OCI-LY3 (cell line): ENCODE measurements at regions not wholly inside any gene's neighbourhood (a gene's known extent, or its start where the extent isn't known, plus 50 kb on each side); places are given as distances from the start of the nearest gene placed in this dataset.

Experiments used
- H2AFZ ChIP-seq: fragments of 200-600, 300-600 bp; shearing (Covaris generic); 2 replicates; pipeline ENCODE4 v1.6.0; 2014; ENCODE audit warnings: antibody characterized with exemption, low read depth, low read length
- H3K27ac ChIP-seq: fragments of 200-600, 300-600 bp; sonication (generic); 2 replicates; pipeline ENCODE4 v1.5.1; 2014; ENCODE audit warnings: mild to moderate bottlenecking, low read length, moderate library complexity, mixed read lengths
- H3K27me3 ChIP-seq: fragments of 200-600, 300-600 bp; sonication (generic); 2 replicates; pipeline ENCODE4 v1.6.1; 2014; ENCODE audit warnings: low read depth, low read length, mixed read lengths
- H3K36me3 ChIP-seq: fragments of 200-600, 300-600 bp; sonication (generic); replicated peaks from 2 replicates; pipeline ENCODE3; 2014; ENCODE audit warnings: low read depth, low read length, mixed read lengths
- H3K4me1 ChIP-seq: fragments of 300-600, 200-600 bp; sonication (generic); 2 replicates; pipeline ENCODE4 v1.6.1; 2014; ENCODE audit warnings: low read length, mixed read lengths
- H3K4me2 ChIP-seq: fragments of 200-600, 300-600 bp; sonication (generic); 2 replicates; pipeline ENCODE4 v1.6.1; 2014; ENCODE audit warnings: low read length, mixed read lengths
- H3K4me3 ChIP-seq: fragments of 300-600, 200-600 bp; sonication (generic); 2 replicates; pipeline ENCODE4 v1.5.1; 2014; ENCODE audit warnings: antibody characterized with exemption, mild to moderate bottlenecking, low read length, moderate library complexity
- H3K79me2 ChIP-seq: fragments of 300-600, 200-600 bp; shearing (Covaris generic); 2 replicates; pipeline ENCODE4 v1.6.1; 2014; ENCODE audit warnings: mild to moderate bottlenecking, low read length, mixed read lengths
- H3K9ac ChIP-seq: fragments of 300-600, 200-600 bp; shearing (Covaris generic); 2 replicates; pipeline ENCODE4 v1.6.0; 2014; ENCODE audit warnings: mild to moderate bottlenecking, low read length, moderate library complexity
- H3K9me3 ChIP-seq: fragments of 200-600, 300-600 bp; shearing (Covaris generic); 2 replicates; pipeline ENCODE4 v1.6.1; 2014; ENCODE audit warnings: low read length, mixed read lengths; ENCODE audit not compliant: insufficient read depth
- H4K20me1 ChIP-seq: fragments of 200-600, 300-600 bp; sonication (generic); 2 replicates; pipeline ENCODE4 v1.6.1; 2016; ENCODE audit warnings: low read length, mixed read lengths; ENCODE audit not compliant: insufficient read depth
- EZH2phosphoT487 ChIP-seq: fragments of 200-600 bp; shearing (Covaris generic); IDR thresholded peaks from 2 replicates; pipeline ENCODE4 v1.6.1; 2018; ENCODE audit warnings: antibody characterized with exemption, mixed run types, low read depth
- TF ChIP-seq, protein P1 (sequence below): fragments of 200-600, 300-600 bp; sonication (generic); IDR thresholded peaks from 2 replicates; pipeline ENCODE4 v1.5.1; 2014; ENCODE audit warnings: antibody characterized with exemption, low read length, low read depth

DNA sequence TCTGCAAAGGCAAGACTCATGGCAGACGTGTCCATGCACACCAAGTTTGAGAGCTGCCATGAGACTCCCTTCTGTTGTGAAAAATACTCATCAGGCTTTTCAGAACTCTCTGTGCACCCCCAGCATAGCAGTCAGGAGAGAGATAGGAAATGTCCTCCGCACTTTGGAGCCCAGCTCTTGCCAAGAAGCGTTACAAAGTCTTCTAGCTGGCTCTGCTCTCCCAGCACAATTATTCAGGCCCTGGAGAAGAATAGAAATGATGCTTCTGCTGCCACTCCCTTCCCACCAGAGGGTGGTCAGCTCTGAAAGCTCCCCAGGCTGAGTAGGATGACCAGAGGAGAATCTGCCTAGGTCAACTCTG is 594.4 kb upstream of the ID2 start:
- no peak for TF ChIP-seq EZH2phosphoT487
- TF ChIP-seq, protein P1, sequence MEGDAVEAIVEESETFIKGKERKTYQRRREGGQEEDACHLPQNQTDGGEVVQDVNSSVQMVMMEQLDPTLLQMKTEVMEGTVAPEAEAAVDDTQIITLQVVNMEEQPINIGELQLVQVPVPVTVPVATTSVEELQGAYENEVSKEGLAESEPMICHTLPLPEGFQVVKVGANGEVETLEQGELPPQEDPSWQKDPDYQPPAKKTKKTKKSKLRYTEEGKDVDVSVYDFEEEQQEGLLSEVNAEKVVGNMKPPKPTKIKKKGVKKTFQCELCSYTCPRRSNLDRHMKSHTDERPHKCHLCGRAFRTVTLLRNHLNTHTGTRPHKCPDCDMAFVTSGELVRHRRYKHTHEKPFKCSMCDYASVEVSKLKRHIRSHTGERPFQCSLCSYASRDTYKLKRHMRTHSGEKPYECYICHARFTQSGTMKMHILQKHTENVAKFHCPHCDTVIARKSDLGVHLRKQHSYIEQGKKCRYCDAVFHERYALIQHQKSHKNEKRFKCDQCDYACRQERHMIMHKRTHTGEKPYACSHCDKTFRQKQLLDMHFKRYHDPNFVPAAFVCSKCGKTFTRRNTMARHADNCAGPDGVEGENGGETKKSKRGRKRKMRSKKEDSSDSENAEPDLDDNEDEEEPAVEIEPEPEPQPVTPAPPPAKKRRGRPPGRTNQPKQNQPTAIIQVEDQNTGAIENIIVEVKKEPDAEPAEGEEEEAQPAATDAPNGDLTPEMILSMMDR = no peak
- H3K4me3 ChIP-seq = no peak overlapping the region
- no peaks in the 10 kb centered on the region for H3K9me3 ChIP-seq

GRCh38 chr2:8088810-8089209 is 593.0 kb upstream of the ID2 start:
- Histone ChIP-seq H3K9me3 (no peaks in the 10 kb centered on the region), H3K4me1 (peaks cover 10% of the 10 kb centered on the region), H3K27me3 (0 out of 2 replicates have a peak, but pooled peaks cover under 1% of the 10 kb centered on the region), H3K4me2 (no peak overlapping the region), H3K4me3 (no peak overlapping the region), H3K27ac (no peak overlapping the region), H2AFZ (no peak overlapping the region), H3K9ac (no peak overlapping the region), H3K79me2 (no peaks in the 10 kb centered on the region), H3K36me3 (no peaks in the 10 kb centered on the region), H4K20me1 (no peaks in the 10 kb centered on the region)
- TF ChIP-seq, protein P1 = no peak

More for the DNA sequence above, 594.4 kb upstream of the ID2 start:
- no peaks in the 10 kb centered on the region for H3K36me3 ChIP-seq
- 0 out of 2 replicates have a peak, but pooled peaks cover 2% of the 10 kb centered on the region for H3K27me3 ChIP-seq
- no peak overlapping the region for H3K27ac ChIP-seq
- no peaks in the 10 kb centered on the region for H4K20me1 ChIP-seq
- no peaks in the 10 kb centered on the region for H3K79me2 ChIP-seq
- no peak overlapping the region for H2AFZ ChIP-seq
- peaks cover 10% of the 10 kb centered on the region for H3K4me1 ChIP-seq
- no peak overlapping the region for H3K4me2 ChIP-seq
- no peak overlapping the region for H3K9ac ChIP-seq

DNA sequence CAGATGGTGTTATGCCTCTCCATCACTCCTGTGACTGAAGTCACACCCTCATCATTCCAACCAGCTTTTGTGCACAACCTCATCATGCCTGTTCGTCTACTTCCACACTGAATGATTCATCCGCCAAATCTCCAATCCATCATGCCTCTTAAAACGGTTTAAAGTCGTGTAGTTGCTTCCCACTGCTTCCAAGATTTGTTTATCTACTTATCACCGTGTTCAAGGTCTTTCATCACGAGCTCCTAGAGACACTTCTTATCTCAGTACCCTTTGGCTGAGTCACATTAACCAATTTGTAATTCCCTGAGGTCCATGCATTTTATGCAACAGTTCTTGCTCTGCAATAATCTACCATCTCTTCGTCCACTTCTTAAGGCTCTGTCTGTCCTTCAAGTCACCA is 592.3 kb upstream of the ID2 start:
- no peaks in the 10 kb centered on the region for H3K79me2 ChIP-seq
- no peaks in the 10 kb centered on the region for H4K20me1 ChIP-seq
- H2AFZ ChIP-seq = no peak overlapping the region
- H3K9ac ChIP-seq = no peak overlapping the region
- TF ChIP-seq, protein P1 = no peak
- no peak for TF ChIP-seq EZH2phosphoT487
- no peak overlapping the region for H3K4me3 ChIP-seq
- no peaks in the 10 kb centered on the region for H3K27me3 ChIP-seq
- H3K4me1 ChIP-seq = peaks cover 10% of the 10 kb centered on the region
- H3K36me3 ChIP-seq = no peaks in the 10 kb centered on the region
- no peak overlapping the region for H3K4me2 ChIP-seq
- H3K9me3 ChIP-seq = no peaks in the 10 kb centered on the region
- no peak overlapping the region for H3K27ac ChIP-seq

GRCh38 chr2:8090748-8091700 is 590.8 kb upstream of the ID2 start:
- peaks cover 10% of the 10 kb centered on the region for H3K4me1 ChIP-seq
- no peaks in the 10 kb centered on the region for H4K20me1 ChIP-seq
- no peaks in the 10 kb centered on the region for H3K9me3 ChIP-seq
- H3K9ac ChIP-seq = peak overlapping the region; percentile 7; the same call in 1 of the 2 replicates
- no peak overlapping the region for H3K27ac ChIP-seq
- H3K36me3 ChIP-seq = no peaks in the 10 kb centered on the region
- no peaks in the 10 kb centered on the region for H3K27me3 ChIP-seq
- peak overlapping the region; percentile 87 for H2AFZ ChIP-seq
- H3K4me2 ChIP-seq = peak overlapping the region; percentile 54
- TF ChIP-seq EZH2phosphoT487 = no peak
- TF ChIP-seq, protein P1 = no peak
- H3K79me2 ChIP-seq = no peaks in the 10 kb centered on the region
- peak overlapping the region; percentile 36; the same call in 1 of the 2 replicates for H3K4me3 ChIP-seq
